Gastrocnemius medialis (tissue), 4 donors: ENCODE measurements at regions not wholly inside any gene's neighbourhood (a gene's known extent, or its start where the extent isn't known, plus 50 kb on each side); places are given as distances from the start of the nearest gene placed in this dataset.

ENCODE experiments used
- CTCF ChIP-seq, 5 experiments: fragments of 450-650 bp in 3 of 5; fragments of 200-600 bp in 2 of 5; sonication (generic) in 2 of 5; IDR thresholded peaks in 4 of 5; conservative IDR thresholded peaks in 1 of 5; 1 replicate in 4 of 5; 2 replicates in 1 of 5; pipeline ENCODE4 v1.5.1; 2016 to 2019; ENCODE audit warnings: antibody characterized with exemption in 5 of 5, mild to moderate bottlenecking in 3 of 5, moderate library complexity in 3 of 5
- POLR2A ChIP-seq, 2 donors: fragments of 450-650 bp; IDR thresholded peaks; one replicate each; pipeline ENCODE4 v1.6.1; 2017; ENCODE audit warnings: antibody characterized with exemption in 2 of 2, mild to moderate bottlenecking in 2 of 2, moderate library complexity in 2 of 2

GRCh38 chr12:93300611-93301021, 77.1 kb upstream of the NUDT4 start:
- no peak for TF ChIP-seq CTCF (IDR thresholded peaks at IDR 0.05 in 4 of 5, conservative IDR thresholded peaks at IDR 0.05 in 1 of 5)
- TF ChIP-seq POLR2A (IDR thresholded peaks at IDR 0.05), result no peak
